ENCODE measurements at regions not wholly inside any gene's neighbourhood (a gene's known extent, or its start where the extent isn't known, plus 50 kb on each side); places are given as distances from the start of the nearest gene placed in this dataset.

DNA sequence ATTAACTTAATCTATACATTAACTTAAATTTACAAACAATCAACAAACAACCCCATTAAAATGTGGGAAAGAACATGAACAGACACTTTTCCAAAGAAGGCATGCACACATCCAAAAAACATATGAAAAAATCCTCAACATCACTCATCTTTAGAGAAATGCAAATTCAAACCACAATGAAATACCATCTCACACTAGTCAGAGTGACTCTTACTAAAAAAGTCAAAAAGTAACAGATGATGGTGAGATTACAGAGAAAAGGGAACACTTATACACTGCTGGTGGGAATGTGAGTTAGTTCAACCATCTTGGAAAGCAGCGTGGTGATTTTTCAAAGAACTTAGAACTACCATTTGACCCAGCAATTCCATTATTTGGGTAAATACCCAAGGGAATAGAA is 759.2 kb upstream of the SLITRK1 start:
- no peak overlapping the region for H2AFZ ChIP-seq (ENCODE audit: low read length)
- H3K4me1 ChIP-seq (ENCODE audit: insufficient read depth, low read length, severe bottlenecking) = no peaks in the 10 kb centered on the region
- H3K36me3 ChIP-seq (ENCODE audit: insufficient read depth, low read length) = no peaks in the 10 kb centered on the region
- H3K9me2 ChIP-seq (ENCODE audit: low read depth, low read length) = no peaks in the 10 kb centered on the region
- TF ChIP-seq CTCF (IDR thresholded peaks at IDR 0.05; ENCODE audit: low read length) (no peak), EZH2 (IDR thresholded peaks at IDR 0.05; ENCODE audit: borderline replicate concordance, low read length) (no peak)
- no peak overlapping the region for H3K27ac ChIP-seq (ENCODE audit: low read depth, low read length, poor library complexity, severe bottlenecking)
- H4K20me1 ChIP-seq (ENCODE audit: insufficient read depth, low read length) = no peaks in the 10 kb centered on the region
- H3K79me2 ChIP-seq (ENCODE audit: insufficient read depth, low read length) = no peaks in the 10 kb centered on the region
- no peaks in the 10 kb centered on the region for H3K27me3 ChIP-seq (ENCODE audit: insufficient read depth, low read length)
- H3K4me3 ChIP-seq (ENCODE audit: low read depth, low read length, poor library complexity, severe bottlenecking) = no peak overlapping the region
- no peak overlapping the region for H3K9ac ChIP-seq (ENCODE audit: low read length)
- H3K4me2 ChIP-seq (ENCODE audit: low read length) = no peak overlapping the region
- H3K9me3 ChIP-seq (ENCODE audit: low read length) = no peaks in the 10 kb centered on the region
- no peaks in the 10 kb centered on the region for H3F3A ChIP-seq (ENCODE audit: insufficient read depth, low read length)

GRCh38 chr13:84640691-84641090 is 758.4 kb upstream of the SLITRK1 start:
- Histone ChIP-seq H2AFZ (ENCODE audit: low read length) (no peak overlapping the region), H3K9me3 (ENCODE audit: low read length) (no peaks in the 10 kb centered on the region), H3K79me2 (ENCODE audit: insufficient read depth, low read length) (no peaks in the 10 kb centered on the region), H3K9ac (ENCODE audit: low read length) (no peak overlapping the region), H3K4me1 (ENCODE audit: insufficient read depth, low read length, severe bottlenecking) (no peaks in the 10 kb centered on the region), H3F3A (ENCODE audit: insufficient read depth, low read length) (no peaks in the 10 kb centered on the region), H3K36me3 (ENCODE audit: insufficient read depth, low read length) (no peaks in the 10 kb centered on the region), H3K9me2 (ENCODE audit: low read depth, low read length) (no peaks in the 10 kb centered on the region), H3K27ac (ENCODE audit: low read depth, low read length, poor library complexity, severe bottlenecking) (no peak overlapping the region), H4K20me1 (ENCODE audit: insufficient read depth, low read length) (no peaks in the 10 kb centered on the region), H3K4me3 (ENCODE audit: low read depth, low read length, poor library complexity, severe bottlenecking) (no peak overlapping the region), H3K4me2 (ENCODE audit: low read length) (no peak overlapping the region), H3K27me3 (ENCODE audit: insufficient read depth, low read length) (no peaks in the 10 kb centered on the region)
- TF ChIP-seq EZH2 (IDR thresholded peaks at IDR 0.05; ENCODE audit: borderline replicate concordance, low read length) (no peak), CTCF (IDR thresholded peaks at IDR 0.05; ENCODE audit: low read length) (no peak)

DNA sequence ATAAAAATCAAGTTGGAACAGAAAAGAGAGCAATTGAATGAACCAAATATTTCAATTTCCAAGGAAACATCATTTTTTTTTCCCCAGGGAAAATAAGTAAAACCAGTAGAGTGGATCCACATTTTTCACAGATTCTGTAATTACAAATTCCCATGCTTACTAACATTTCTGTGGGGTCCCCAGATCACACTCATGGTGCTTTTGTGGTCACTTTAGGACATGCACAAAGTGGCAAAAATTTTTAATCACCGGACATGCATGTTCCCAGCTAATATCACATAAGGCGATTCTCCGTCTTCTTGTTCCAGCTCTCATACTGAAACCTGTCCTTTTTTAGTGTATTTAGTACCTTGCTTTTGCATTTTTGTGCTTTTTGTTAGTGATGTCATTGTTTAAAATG is 748.2 kb upstream of the SLITRK1 start:
- H3K27ac ChIP-seq (ENCODE audit: low read depth, low read length, poor library complexity, severe bottlenecking) = no peak overlapping the region
- H3K4me2 ChIP-seq (ENCODE audit: low read length) = no peak overlapping the region
- H3K79me2 ChIP-seq (ENCODE audit: insufficient read depth, low read length) = no peaks in the 10 kb centered on the region
- H2AFZ ChIP-seq (ENCODE audit: low read length) = no peak overlapping the region
- H3K9ac ChIP-seq (ENCODE audit: low read length) = no peak overlapping the region
- TF ChIP-seq CTCF (IDR thresholded peaks at IDR 0.05; ENCODE audit: low read length) = no peak
- TF ChIP-seq EZH2 (IDR thresholded peaks at IDR 0.05; ENCODE audit: borderline replicate concordance, low read length) = no peak
- H3K9me2 ChIP-seq (ENCODE audit: low read depth, low read length) = 0 out of 2 replicates have a peak, but pooled peaks cover 2% of the 10 kb centered on the region
- no peak overlapping the region for H3K4me3 ChIP-seq (ENCODE audit: low read depth, low read length, poor library complexity, severe bottlenecking)
- no peaks in the 10 kb centered on the region for H3K36me3 ChIP-seq (ENCODE audit: insufficient read depth, low read length)
- H4K20me1 ChIP-seq (ENCODE audit: insufficient read depth, low read length) = no peaks in the 10 kb centered on the region
- no peaks in the 10 kb centered on the region for H3F3A ChIP-seq (ENCODE audit: insufficient read depth, low read length)
- no peaks in the 10 kb centered on the region for H3K4me1 ChIP-seq (ENCODE audit: insufficient read depth, low read length, severe bottlenecking)
- no peaks in the 10 kb centered on the region for H3K9me3 ChIP-seq (ENCODE audit: low read length)
- no peaks in the 10 kb centered on the region for H3K27me3 ChIP-seq (ENCODE audit: insufficient read depth, low read length)
